MV-4-11 (cell line): ENCODE measurements at regions not wholly inside any gene's neighbourhood (a gene's known extent, or its start where the extent isn't known, plus 50 kb on each side); places are given as distances from the start of the nearest gene placed in this dataset.

Experiments used
- DNase-seq: peaks from one replicate; lab custom pipeline; 2025; lab: John Stamatoyannopoulos, UW

GRCh38 chr2:55973673-55974072 is 50.1 kb upstream of the EFEMP1 start:
- DNase-seq: no peak

GRCh38 chr2:55976681-55977080 is 53.1 kb upstream of the EFEMP1 start:
- no peak for DNase-seq

DNA sequence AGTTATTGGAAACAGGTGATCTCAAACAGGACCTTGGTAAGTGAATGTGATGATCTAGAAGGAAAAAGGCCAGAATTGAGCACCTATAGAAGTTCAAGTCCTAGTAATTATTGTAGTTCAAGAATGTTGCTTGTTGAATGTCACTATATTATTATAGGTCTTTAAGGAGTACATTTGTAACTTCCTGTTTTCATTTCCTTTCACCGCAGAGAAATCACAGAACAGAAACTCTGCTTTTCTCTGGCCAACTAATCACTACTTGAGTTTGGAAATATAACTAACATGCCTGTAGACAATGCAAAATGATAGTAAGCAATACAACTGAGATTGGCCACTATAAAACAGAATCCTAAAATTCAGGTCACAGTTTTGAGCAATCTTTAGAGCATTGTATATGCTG is 61.8 kb upstream of the EFEMP1 start:
- DNase-seq: peak; percentile 71

GRCh38 chr2:55986001-55986400 is 62.4 kb upstream of the EFEMP1 start:
- DNase-seq: no peak

- no peak for DNase-seq
Observed at GRCh38 chr2:55986700-55987440, 63.3 kb upstream of the EFEMP1 start.

- DNase-seq: no peak
Observed at GRCh38 chr2:55989405-55989804, 65.8 kb upstream of the EFEMP1 start.

DNA sequence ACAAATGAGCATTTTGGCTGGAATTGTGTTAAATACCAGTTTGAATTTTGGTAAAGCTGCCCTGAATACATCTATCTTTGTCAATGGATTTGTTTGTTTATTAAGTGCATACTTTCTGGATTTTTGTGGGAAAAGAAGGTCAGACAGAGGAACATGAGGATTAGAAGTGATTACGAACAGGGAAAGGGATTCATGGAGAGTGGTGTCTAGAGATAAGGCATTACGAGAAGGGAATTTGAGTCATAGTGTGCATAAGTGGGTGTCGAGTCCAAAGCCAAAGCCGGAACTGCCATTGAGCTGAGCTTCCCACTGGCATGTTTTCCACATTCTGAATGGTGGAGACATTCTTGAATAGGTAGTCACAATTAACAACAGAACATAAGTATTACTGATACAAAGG is 68.9 kb upstream of the EFEMP1 start:
- no peak for DNase-seq

DNA sequence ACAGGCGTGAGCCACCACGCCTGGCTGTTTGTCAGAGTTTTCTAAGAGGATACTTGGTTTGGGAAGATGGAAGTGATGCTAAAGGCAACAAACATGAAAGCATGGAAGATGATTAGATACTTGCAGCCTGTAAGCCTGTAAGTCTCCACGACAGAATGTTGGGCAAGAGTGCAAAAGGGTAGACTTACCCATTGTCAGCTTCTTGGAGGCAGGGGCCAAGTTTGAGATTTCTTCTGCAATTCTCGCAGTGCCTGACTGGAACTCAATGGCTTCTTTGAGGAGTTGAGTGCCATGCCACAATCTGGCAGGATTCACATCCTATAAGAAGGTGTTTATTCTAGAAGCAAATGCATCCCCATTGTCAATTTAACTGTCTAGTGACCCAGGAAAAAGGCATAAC is 70.1 kb upstream of the EFEMP1 start:
- no peak for DNase-seq

GRCh38 chr2:55995211-55995610 is 71.6 kb upstream of the EFEMP1 start:
- no peak for DNase-seq

DNA sequence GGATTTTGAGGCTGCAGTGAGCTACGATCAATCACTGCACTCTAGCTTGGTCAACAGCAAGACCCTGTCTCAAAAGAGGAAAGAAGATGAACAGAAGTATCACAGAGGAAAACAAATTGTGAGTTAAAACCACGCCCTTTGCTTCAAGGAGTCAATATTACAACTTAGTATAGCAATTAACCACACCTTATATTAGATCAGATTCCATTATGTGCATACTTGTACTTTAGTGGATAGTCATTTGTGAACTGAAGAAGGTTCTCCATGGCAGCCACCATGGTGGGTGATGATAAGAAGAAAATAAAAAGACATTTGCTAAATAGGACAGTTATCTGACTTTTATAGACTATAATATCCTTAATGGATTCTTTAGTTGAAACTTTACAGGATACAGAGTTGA is 72.3 kb upstream of the EFEMP1 start:
- DNase-seq: no peak

DNA sequence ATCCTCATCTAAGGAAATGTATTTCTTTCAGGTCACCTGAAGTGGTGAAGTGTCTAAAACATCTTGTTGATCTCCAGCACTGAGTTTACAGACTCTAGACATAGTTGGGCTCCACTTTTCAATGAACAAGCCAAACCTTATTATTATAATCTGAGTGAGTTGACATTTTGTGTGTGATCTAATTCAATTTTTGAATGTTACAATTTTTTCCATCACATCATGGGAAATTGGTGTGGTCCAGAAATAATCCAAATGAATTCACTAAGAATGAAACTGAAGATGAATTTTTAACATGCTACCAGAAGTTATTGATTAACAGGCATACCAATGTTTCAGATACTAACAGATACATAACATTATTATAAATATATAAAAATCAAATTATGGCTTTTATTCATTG is 75.6 kb upstream of the EFEMP1 start:
- no peak for DNase-seq

GRCh38 chr2:55999790-56000189 is 76.2 kb upstream of the EFEMP1 start:
- DNase-seq: no peak

DNA sequence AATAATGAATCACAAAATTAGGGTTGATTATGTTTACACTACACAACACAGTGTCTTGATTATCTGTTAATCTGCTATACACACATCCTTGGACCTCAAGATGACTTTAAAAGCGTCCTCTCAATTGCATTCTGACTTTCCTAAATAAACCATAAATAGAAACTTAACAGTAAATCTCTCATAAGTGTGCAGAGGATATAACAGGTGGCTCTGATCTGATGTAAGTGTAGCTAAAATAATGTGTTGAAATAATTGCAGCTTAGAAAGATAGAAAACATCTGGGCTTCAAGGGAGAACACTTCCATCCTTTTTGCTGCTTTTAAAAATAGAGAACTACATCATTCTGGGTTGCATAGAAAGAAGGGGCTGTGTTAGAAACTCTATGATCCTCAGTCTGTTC is 78.4 kb upstream of the EFEMP1 start:
- no peak for DNase-seq

GRCh38 chr2:56008661-56009431 is 85.3 kb upstream of the EFEMP1 start:
- no peak for DNase-seq

DNA sequence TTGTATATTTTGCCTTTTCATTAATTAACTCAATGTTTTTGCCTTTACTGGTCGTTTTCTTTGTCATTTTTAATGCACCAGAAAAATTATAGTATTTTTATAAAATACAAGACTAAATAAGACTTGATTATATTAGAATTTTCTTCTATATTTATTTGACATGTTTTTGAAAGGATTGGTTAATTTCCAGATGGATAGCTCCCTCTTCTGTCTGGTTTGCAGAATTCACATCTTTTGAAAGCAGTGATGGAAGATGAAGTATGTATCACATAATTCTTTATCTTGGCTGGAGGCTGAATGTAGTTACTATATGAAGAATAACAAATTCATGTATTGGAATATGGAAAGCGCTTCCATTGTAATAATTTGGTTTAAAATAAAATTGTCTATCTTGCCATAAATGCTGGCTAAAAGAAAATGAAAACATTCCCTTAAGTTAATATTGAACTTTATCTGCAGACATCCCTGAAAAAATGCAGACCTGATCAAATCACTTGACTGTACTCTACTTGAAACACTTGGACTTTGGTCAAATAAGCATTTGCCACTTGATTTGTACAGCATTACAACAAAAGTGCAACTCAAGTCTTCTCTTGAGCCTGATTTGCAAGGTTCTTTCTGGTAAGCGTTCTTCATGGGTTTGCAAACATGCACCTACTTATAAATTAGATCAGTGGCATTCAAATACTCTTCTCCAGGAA is 86.3 kb upstream of the EFEMP1 start:
- DNase-seq: peak; percentile 18

GRCh38 chr2:56011624-56012023 is 88.0 kb upstream of the EFEMP1 start:
- no peak for DNase-seq

- DNase-seq: no peak
Observed at GRCh38 chr2:56012221-56012765, 88.7 kb upstream of the EFEMP1 start.

GRCh38 chr2:56013475-56013874 is 89.9 kb upstream of the EFEMP1 start:
- no peak for DNase-seq

GRCh38 chr2:56014046-56014730 is 90.6 kb upstream of the EFEMP1 start:
- DNase-seq: peak; percentile 47

- no peak for DNase-seq
Observed at GRCh38 chr2:56015711-56016115, 92.1 kb upstream of the EFEMP1 start.

- DNase-seq: no peak
Observed at GRCh38 chr2:56017784-56018183, 94.2 kb upstream of the EFEMP1 start.

DNA sequence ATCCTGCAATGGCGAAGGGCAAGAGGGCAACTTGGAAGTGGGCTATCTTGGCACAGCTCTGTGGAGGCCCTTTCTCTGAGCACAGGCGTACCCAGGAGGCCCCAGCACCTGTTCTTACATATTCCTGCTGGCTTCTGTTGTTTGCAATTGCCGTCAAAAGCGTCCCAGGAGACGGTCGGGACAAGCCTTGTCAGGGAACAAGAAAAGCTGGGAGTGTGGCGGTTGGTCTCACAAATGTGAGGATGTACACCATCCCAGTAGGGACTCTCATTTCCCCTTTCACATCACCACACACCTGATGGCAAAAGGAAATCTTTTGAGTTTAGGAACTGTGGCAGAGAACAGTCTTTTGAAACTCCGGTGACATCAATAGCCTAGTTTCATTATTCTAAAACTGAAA is 94.7 kb upstream of the EFEMP1 start:
- DNase-seq: no peak
